HG02588 (cell line): ENCODE measurements at regions not wholly inside any gene's neighbourhood (a gene's known extent, or its start where the extent isn't known, plus 50 kb on each side); places are given as distances from the start of the nearest gene placed in this dataset.
"Not testable (repeated sequence)": the region's sequence is repeated elsewhere in the genome, so short reads cannot be mapped to it uniquely, and the experiment has no call there.

Experiments
- ATAC-seq: cut with Tn5 transposase; IDR thresholded peaks from one replicate; pipeline ENCODE4 v1.9.1; 2021; ENCODE audit warnings: mild to moderate bottlenecking, moderate library complexity; ENCODE audit not compliant: unreplicated experiment

- ATAC-seq = no peak
These were observed 148.5 kb upstream of the ATXN1 start for GRCh38 chr6:16909658-16910360.

GRCh38 chr6:16907991-16908390 lies 146.7 kb upstream of the ATXN1 start:
- no peak for ATAC-seq

GRCh38 chr6:16904957-16905356 lies 143.7 kb upstream of the ATXN1 start:
- ATAC-seq = no peak

GRCh38 chr6:16903470-16903869 lies 142.2 kb upstream of the ATXN1 start:
- ATAC-seq = no peak

GRCh38 chr6:16902502-16902901 lies 141.2 kb upstream of the ATXN1 start:
- no peak for ATAC-seq

- ATAC-seq = no peak
These were observed 140.5 kb upstream of the ATXN1 start for GRCh38 chr6:16901782-16902181.

GRCh38 chr6:16901306-16901705 lies 140.0 kb upstream of the ATXN1 start:
- no peak for ATAC-seq

GRCh38 chr6:16898640-16899396 lies 137.6 kb upstream of the ATXN1 start:
- ATAC-seq = no peak

GRCh38 chr6:16897669-16898068 lies 136.4 kb upstream of the ATXN1 start:
- no peak for ATAC-seq

GRCh38 chr6:16894301-16894700 lies 133.0 kb upstream of the ATXN1 start:
- no peak for ATAC-seq

GRCh38 chr6:16891110-16891509 lies 129.8 kb upstream of the ATXN1 start:
- ATAC-seq = not testable (repeated sequence)

- no peak for ATAC-seq
These were observed 124.3 kb upstream of the ATXN1 start for GRCh38 chr6:16885411-16886160.

- ATAC-seq = no peak
These were observed 123.3 kb upstream of the ATXN1 start for GRCh38 chr6:16884526-16884925.

GRCh38 chr6:16883414-16883813 lies 122.2 kb upstream of the ATXN1 start:
- no peak for ATAC-seq

- no peak for ATAC-seq
These were observed 121.0 kb upstream of the ATXN1 start for GRCh38 chr6:16882230-16882629.

GRCh38 chr6:16876852-16877251 lies 115.6 kb upstream of the ATXN1 start:
- ATAC-seq = not testable (repeated sequence)

- no peak for ATAC-seq
These were observed 114.9 kb upstream of the ATXN1 start for GRCh38 chr6:16876201-16876600.

GRCh38 chr6:16873698-16874097 lies 112.4 kb upstream of the ATXN1 start:
- ATAC-seq = no peak

- ATAC-seq = no peak
These were observed 111.4 kb upstream of the ATXN1 start for GRCh38 chr6:16872543-16873235.

- no peak for ATAC-seq
These were observed 109.8 kb upstream of the ATXN1 start for GRCh38 chr6:16871047-16871446.

GRCh38 chr6:16868968-16869367 lies 107.7 kb upstream of the ATXN1 start:
- no peak for ATAC-seq
